Spleen (tissue), 7 donors: ENCODE measurements at regions not wholly inside any gene's neighbourhood (a gene's known extent, or its start where the extent isn't known, plus 50 kb on each side); places are given as distances from the start of the nearest gene placed in this dataset.

ENCODE experiments used
- CTCF ChIP-seq, 11 experiments: fragments of 200-600 bp in 7 of 11; fragments of 450-650 bp in 4 of 11; sonication (generic) in 4 of 11; IDR thresholded peaks in 8 of 11; conservative IDR thresholded peaks in 3 of 11; 1 replicate in 7 of 11; 2 replicates in 4 of 11; pipeline versions ENCODE4 v1.4.0 to v1.8.0; 2016 to 2021; ENCODE audit warnings: antibody characterized with exemption in 11 of 11, inconsistent platforms in 4 of 11, mild to moderate bottlenecking in 1 of 11
- POLR2A ChIP-seq, 3 donors: fragments of 450-650 bp; IDR thresholded peaks; one replicate each; pipeline ENCODE4 v1.5.1; 2017; ENCODE audit warnings: antibody characterized with exemption in 3 of 3, mild to moderate bottlenecking in 1 of 3
- donor health status: DM: no; HTN: no; CAD: no; lungs with moderate emphysema.
- donor health status: DM: no; HTN: no; CAD: no.
- donor health status: DM: no; HTN: no; CAD: no.

GRCh38 chrX:69102612-69103194 lies 62.5 kb downstream of the PJA1 start:
- no peak for TF ChIP-seq POLR2A (IDR thresholded peaks at IDR 0.05)
- TF ChIP-seq CTCF (IDR thresholded peaks at IDR 0.05 in 8 of 11, conservative IDR thresholded peaks at IDR 0.05 in 3 of 11) = no peak
